Activated CD4-positive, alpha-beta T cell treated with anti-CD3 and anti-CD28 coated beads, Interleukin-2, amount 50 U/mL, for 1 hour (primary cell): ENCODE measurements at regions not wholly inside any gene's neighbourhood (a gene's known extent, or its start where the extent isn't known, plus 50 kb on each side); places are given as distances from the start of the nearest gene placed in this dataset.
"Not testable (repeated sequence)": the region's sequence is repeated elsewhere in the genome, so short reads cannot be mapped to it uniquely, and the experiment has no call there.

Experiments used
- DNase-seq: peaks from one replicate; pipeline ENCODE4 v3.0.0-alpha.2; 2020

DNA sequence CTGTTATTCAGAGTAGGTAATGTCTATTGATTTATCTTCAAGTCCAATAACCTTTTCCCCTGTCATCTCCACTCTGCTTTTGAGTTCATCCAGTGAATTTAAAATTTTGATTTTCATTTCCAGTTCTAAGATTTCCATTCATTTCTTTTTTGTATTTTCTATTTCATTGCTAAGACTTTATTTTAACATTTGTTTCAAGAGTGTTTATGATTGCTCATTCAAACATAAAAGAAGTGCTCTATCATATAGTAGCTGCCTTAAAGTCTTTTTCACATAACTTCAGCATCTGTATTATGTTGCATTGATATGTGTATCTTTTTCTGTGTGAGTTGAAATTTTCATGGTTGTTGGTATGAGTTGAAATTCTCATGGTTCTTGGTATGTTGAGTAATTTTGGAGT is 341.6 kb downstream of the SOX4 start:
- DNase-seq = no peak

DNA sequence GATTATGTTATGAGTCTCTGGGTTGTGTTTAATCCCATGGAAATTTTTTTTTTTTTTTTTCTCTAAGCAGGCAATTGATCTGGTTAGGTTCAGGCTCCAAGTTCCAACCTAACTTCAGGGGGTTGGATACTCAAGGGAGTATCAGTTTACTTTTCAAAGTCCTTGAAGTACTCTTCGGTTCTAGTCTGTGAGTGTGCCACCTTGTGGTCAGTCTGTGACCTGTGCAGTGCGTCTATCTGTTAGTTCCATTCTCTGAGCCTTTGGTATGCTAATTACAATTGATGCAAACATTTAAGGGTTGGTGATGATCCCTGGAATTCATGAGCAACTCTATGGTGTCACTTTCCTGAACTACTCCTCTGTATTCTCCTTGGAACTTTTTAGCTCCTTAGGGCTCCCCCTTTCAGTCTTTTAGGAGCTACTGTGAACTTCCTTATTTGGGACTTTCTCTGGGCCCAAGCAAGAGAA is 342.0 kb downstream of the SOX4 start:
- DNase-seq = no peak

DNA sequence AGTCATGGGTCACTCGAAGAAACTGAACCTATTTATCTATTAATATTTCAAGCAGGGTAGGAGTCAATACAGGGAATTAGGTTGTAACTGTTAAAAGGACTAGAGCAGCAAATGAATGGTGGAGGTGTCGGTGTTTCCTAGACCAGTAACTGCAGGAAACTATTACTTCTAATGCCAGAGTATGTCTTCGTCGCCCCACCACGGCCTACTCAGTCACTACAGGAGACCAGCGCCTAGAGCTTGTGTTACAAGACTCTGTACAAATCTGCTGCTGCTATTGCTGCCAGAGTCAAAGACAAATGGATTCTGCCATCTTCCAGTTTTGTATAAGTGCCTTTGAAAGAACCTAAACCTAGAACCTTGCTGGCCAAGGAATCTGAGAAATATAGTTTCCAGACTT is 343.9 kb downstream of the SOX4 start:
- DNase-seq = no peak

DNA sequence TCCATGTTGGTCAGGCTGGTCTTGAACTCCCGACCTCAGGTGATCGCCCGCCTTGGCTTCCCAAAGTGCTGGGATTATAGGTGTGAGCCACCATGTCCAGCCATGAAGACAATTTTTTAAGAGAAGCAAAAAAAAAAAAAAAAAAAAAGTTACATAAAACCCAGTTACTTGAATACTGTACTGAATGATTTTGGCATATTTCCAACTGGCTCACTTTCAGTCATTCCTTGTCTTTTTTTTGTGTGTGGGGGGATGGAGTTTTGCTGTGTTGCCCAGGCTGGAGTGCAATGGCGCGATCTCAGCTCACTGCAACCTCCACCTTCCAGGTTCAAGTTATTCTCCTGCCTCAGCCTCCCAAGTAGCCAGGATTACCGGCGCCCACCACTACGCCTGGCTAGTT is 345.5 kb downstream of the SOX4 start:
- DNase-seq = not testable (repeated sequence)

GRCh38 chr6:21941926-21942325 is 348.4 kb downstream of the SOX4 start:
- DNase-seq = no peak

GRCh38 chr6:21942897-21943296 is 349.3 kb downstream of the SOX4 start:
- no peak for DNase-seq

- no peak for DNase-seq
These were observed 350.5 kb downstream of the PRL start for GRCh38 chr6:21946298-21946783.

- DNase-seq = not testable (repeated sequence)
These were observed 349.6 kb downstream of the PRL start for GRCh38 chr6:21947227-21947626.

DNA sequence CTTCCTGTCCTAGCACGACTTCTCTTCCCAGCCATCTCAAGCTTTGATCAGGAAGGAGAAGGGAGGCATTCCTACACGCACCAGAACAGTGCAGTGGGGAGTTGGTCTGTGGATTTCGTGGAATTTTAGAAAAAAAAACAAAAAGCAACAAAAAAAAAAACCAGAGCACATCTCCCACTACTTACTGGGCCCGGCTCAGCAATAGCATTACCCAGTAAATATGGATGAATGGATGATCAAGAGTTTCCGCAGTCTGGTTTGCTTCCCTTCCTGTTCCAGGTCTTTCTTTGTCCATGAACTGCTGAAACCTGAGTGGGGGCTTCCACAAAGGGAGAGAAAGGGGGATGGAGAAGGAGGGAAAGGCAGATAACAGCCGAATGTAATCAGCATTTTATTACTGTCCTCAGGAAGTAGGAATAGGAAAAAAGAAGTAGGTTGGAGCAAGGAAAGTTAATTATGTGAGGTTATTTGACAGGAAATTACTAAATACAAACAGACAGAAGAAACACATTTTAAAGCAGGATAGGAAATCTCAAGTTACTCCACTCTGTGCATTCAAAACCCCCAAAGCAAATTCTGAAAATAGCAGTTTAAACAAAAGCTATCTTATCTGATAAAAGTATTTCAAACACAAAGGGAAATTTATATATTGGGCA is 349.0 kb downstream of the PRL start:
- DNase-seq = no peak

- no peak for DNase-seq
These were observed 347.5 kb downstream of the PRL start for GRCh38 chr6:21949211-21949801.

- DNase-seq = no peak
These were observed 344.5 kb downstream of the PRL start for GRCh38 chr6:21952367-21952766.

- DNase-seq = no peak
These were observed 342.7 kb downstream of the PRL start for GRCh38 chr6:21953831-21954801.

- DNase-seq = no peak
These were observed 341.7 kb downstream of the PRL start for GRCh38 chr6:21955053-21955595.

- no peak for DNase-seq
These were observed 340.9 kb downstream of the PRL start for GRCh38 chr6:21955951-21956350.

- DNase-seq = no peak
These were observed 338.4 kb downstream of the PRL start for GRCh38 chr6:21958428-21958827.

DNA sequence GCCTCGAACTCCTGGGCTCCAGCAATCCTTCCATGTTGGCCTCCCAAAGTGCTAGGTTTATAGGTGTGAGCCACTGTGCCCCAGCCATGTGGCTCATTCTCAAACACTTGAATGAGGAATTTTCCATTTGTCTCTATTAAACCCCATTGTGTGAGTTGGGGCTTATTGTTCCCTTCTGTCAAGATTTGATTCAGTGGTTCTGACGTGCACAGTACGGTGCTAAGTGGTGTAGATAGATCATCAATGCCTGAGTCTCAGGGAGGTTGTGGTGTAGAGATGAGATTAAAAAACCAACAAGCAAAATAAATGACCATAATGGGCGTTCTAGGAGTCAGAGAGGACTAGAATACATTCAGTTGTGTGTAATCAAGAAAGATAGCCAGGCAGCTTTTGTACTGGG is 335.6 kb downstream of the PRL start:
- DNase-seq = no peak

DNA sequence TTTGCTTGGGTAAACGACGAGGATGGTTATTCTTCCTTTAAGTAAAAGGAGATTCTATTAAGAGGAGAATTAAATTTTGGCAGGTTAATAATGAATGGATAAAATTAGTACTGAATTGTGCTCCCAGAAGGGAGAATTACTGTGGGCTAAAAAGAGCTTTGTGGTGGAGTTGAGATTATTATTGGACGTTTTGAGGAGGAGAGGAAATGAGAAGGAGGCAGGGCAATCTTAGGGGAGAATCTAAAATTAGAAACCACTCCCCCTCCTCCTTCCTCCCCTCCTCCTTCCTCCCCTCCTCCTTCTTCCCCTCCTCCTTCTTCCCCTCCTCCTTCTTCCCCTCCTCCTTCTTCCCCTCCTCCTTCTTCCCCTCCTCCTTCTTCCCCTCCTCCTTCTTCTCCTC is 331.8 kb downstream of the PRL start:
- DNase-seq = no peak

GRCh38 chr6:21965953-21966539 is 330.8 kb downstream of the PRL start:
- DNase-seq = no peak

GRCh38 chr6:21967056-21967974 is 329.5 kb downstream of the PRL start:
- no peak for DNase-seq

GRCh38 chr6:21968411-21968810 is 328.4 kb downstream of the PRL start:
- no peak for DNase-seq

DNA sequence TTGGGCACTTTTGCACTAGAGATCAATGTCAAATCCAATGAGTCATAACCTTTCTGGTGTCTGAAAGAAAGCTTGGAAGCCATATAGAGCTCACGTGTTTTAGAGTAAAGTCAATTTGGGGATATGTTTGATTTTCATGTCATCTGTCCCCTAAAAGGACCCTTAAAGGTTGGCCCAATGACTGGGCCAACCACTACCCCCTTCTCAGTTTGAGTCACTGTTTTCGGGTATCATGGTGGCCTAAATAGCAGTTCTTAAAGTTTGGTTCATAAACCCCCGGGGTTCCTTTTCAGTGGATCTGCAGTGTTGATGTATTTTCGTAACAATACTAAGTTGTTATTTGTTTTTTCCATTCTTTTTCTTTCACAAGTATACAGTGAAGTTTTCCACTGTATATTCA is 327.6 kb downstream of the PRL start:
- no peak for DNase-seq
